Uterus (tissue), 2 donors: ENCODE measurements at regions not wholly inside any gene's neighbourhood (a gene's known extent, or its start where the extent isn't known, plus 50 kb on each side); places are given as distances from the start of the nearest gene placed in this dataset.

Experiments
- POLR2A ChIP-seq, 2 donors: fragments of 450-650 bp; IDR thresholded peaks; one replicate each; pipeline ENCODE4 v1.6.1; 2016; ENCODE audit warnings: antibody characterized with exemption in 2 of 2, mild to moderate bottlenecking in 1 of 2, moderate library complexity in 1 of 2
- TF ChIP-seq, protein P1 (sequence below), 4 experiments: fragments of 200-600 bp in 2 of 4; fragments of 450-650 bp in 2 of 4; sonication (generic) in 2 of 4; IDR thresholded peaks; one replicate each; pipeline ENCODE4 v1.5.1; 2016 to 2019; ENCODE audit warnings: antibody characterized with exemption in 4 of 4, mild to moderate bottlenecking in 2 of 4, moderate library complexity in 1 of 4

DNA sequence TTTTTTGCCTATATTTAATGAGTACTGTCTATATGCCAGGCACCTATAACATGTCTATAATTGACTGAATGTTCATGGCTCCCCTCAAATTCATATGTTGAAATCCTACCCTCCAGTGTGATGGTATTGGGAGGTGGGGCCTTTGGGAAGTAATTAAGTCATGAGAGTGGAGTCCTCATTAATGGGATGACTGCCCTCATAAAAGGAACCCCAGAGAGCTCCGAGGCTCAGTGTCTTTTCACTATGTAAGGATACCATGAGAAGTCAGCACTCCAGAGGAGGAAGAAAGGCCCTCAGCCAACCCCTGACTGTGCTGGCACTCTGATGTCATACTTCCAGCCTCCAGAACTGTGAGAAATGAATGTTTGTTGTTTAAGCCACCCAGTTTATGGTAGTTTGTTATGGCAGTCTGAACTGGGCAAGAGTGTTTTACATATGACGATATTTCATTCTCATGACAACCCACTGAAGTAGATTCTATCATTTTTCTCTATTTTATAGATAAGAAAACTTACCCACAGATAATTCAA is 61.1 kb upstream of the PCGF5 start:
- TF ChIP-seq, protein P1, sequence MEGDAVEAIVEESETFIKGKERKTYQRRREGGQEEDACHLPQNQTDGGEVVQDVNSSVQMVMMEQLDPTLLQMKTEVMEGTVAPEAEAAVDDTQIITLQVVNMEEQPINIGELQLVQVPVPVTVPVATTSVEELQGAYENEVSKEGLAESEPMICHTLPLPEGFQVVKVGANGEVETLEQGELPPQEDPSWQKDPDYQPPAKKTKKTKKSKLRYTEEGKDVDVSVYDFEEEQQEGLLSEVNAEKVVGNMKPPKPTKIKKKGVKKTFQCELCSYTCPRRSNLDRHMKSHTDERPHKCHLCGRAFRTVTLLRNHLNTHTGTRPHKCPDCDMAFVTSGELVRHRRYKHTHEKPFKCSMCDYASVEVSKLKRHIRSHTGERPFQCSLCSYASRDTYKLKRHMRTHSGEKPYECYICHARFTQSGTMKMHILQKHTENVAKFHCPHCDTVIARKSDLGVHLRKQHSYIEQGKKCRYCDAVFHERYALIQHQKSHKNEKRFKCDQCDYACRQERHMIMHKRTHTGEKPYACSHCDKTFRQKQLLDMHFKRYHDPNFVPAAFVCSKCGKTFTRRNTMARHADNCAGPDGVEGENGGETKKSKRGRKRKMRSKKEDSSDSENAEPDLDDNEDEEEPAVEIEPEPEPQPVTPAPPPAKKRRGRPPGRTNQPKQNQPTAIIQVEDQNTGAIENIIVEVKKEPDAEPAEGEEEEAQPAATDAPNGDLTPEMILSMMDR (IDR thresholded peaks at IDR 0.05) = no peak
- no peak for TF ChIP-seq POLR2A (IDR thresholded peaks at IDR 0.05)
